HFF-Myc (cell line): ENCODE measurements at regions not wholly inside any gene's neighbourhood (a gene's known extent, or its start where the extent isn't known, plus 50 kb on each side); places are given as distances from the start of the nearest gene placed in this dataset.
A peak's percentile ranks its signal among the peaks of the same experiment; 100 is the strongest.

Experiments
- DNase-seq: peaks from one replicate; pipeline ENCODE4 v3.0.0-alpha.2; 2011; ENCODE audit warnings: low read depth; ENCODE audit errors: extremely low read depth
- H3K4me3 ChIP-seq: replicated peaks from 2 replicates; pipeline ENCODE4 v1.5.1; 2011; ENCODE audit warnings: low read depth, mild to moderate bottlenecking, control low read depth, low read length
- TF ChIP-seq, protein P1 (sequence below): IDR thresholded peaks from 2 replicates; pipeline ENCODE4 v1.5.1; 2012; ENCODE audit warnings: mild to moderate bottlenecking, low read depth, low read length, control low read depth; ENCODE audit errors: missing control alignments

DNA sequence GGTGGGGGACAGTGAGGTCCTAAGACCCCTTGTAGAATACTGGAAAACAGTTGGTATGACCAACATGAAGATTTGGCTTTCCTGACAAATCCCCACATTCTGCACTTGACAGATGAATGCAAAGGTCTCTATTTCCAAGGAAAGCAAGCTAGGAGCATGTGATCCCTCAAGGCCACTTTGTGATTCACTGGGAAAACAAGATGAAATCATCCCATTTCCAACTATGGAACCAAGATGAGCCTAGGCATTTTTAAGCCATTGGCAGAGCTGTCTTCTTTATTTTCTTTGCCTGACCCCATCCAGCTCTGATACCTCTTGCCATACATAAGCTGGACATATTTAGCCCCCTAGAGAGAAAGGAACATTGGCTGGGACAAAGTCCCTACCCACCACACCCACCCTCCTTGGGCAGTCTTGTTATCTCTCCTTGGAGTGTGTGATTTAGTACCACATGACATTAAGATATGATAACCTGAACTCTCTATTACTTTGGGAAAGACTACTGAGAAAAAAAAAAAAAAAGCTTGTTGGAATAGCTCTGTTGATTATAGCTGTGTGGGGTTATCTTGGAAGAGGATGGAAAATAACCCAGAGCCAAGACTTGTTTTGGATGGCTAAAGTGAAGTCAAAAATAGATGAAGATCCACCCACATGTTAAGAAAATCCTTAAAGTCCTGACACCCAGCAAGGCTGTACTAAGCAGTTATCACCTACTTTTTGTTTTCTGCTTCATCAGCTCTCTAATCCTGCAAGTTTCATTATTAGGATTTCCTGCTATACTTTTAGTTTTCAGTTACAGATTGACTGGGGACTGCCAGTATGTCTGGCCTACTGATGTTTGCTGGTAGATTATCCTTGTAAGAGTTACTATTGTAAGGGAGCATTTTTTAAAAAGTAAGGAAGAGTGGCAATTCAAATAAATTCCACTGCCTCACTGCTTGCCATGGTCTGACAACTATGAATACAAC is 90.1 kb upstream of the PREP start:
- TF ChIP-seq, protein P1, sequence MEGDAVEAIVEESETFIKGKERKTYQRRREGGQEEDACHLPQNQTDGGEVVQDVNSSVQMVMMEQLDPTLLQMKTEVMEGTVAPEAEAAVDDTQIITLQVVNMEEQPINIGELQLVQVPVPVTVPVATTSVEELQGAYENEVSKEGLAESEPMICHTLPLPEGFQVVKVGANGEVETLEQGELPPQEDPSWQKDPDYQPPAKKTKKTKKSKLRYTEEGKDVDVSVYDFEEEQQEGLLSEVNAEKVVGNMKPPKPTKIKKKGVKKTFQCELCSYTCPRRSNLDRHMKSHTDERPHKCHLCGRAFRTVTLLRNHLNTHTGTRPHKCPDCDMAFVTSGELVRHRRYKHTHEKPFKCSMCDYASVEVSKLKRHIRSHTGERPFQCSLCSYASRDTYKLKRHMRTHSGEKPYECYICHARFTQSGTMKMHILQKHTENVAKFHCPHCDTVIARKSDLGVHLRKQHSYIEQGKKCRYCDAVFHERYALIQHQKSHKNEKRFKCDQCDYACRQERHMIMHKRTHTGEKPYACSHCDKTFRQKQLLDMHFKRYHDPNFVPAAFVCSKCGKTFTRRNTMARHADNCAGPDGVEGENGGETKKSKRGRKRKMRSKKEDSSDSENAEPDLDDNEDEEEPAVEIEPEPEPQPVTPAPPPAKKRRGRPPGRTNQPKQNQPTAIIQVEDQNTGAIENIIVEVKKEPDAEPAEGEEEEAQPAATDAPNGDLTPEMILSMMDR = no peak
- no peak overlapping the region for H3K4me3 ChIP-seq
- DNase-seq = no peak

DNA sequence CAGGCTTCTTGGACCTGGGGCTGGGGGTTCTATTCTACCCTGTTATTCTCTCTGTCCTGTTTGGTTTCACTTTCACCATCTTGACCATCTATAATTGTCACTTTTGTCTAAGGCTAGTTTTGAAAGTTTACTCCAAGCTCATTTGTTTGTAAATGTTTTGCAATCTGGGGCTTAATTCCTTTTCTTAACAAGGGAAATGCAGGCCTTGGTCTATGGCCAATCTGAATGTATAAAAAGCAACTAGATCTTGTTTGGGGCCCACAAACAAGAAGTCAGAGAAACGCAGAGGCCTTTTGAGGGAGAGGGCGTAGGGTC is 86.3 kb upstream of the PREP start:
- no peak overlapping the region for H3K4me3 ChIP-seq
- TF ChIP-seq, protein P1 = no peak
- no peak for DNase-seq

DNA sequence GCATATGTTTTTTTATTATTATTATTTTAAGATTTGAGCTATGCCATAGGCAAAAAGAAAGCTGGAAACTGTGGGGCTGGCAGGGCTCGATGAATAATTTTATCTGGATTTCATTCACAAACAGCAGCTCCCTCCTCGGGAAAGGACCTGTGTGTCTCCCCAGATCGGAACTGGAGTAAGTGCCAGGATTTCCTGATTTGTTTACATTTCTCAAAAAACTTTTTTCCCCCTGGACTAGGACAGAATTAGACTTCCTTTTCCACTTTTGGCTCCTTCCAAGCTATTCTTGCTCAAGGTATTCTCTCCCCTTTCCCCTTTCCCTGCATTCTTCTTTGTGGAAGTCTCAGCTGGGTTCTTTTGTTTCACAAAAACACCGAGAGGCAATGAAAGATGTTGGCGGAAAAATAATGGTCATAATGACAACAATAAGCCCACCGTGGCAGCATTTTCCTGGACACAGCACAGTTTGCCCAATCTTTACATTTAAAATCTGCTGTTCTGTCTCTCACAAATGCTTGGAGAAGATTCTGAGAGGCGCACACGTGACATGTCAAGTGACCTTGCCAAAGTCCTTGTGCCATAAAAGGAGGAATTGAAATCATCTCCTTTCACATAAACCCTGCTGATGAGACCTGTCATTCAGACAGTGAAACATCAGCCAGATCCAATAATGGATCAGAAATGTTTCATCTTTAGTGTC is 85.8 kb upstream of the PREP start:
- TF ChIP-seq, protein P1 = no peak
- no peak for DNase-seq
- no peak overlapping the region for H3K4me3 ChIP-seq

DNA sequence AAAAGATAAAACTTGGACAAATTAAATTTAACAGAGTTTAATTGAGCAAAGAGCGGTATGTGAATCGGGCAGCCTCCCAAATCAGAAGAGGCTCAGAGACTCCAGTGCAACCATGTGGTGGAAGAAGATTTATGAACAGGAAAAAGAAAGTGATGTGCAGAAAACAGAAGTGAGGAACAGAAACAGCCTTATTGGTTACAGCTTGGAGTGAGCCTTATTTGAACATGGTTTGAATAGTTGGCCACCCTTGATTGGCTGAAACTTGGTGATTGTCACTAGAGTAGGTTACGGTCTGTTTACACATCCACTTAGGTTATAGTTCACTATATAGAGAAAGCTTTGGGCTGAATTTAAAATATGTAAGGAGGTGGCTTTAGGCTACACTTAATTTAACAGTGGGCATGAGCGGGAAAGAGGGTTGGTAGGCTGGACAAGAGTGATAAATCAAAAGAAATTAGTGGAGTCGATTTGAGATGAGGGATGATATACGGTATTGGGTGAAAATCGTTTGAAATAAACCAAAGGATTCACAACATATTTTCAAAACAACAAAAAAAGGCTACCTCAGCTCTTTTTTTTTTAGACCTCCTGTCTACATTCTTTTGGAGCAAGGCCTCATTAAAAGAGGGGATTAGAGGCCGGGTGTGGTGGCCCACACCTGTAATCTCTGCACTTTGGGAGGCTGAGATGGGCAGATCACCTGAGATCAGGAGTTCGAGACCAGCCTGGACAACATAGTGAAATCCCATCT is 84.3 kb upstream of the PREP start:
- TF ChIP-seq, protein P1 = no peak
- H3K4me3 ChIP-seq = no peak overlapping the region
- DNase-seq = no peak

DNA sequence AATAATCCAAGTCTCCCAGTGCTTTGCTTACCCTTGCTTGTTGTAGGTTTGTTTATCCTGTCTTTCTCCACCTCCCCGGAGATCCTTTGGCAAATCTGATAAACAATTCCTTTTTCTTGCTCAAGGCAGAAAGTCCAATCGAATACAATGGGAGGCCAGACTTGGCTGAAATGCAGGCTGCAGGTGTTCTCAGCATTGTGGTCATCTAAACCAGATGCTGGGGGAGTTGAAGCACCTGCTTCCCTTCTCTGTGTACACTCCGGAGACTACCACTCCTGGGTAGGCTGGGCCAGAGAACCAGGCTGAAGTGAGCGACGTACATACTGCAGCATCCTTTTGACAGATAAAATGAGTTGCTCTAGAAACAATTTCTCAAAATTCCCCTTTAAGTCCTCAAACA is 82.6 kb upstream of the PREP start:
- no peak for DNase-seq
- H3K4me3 ChIP-seq = no peak overlapping the region
- TF ChIP-seq, protein P1 = no peak

DNA sequence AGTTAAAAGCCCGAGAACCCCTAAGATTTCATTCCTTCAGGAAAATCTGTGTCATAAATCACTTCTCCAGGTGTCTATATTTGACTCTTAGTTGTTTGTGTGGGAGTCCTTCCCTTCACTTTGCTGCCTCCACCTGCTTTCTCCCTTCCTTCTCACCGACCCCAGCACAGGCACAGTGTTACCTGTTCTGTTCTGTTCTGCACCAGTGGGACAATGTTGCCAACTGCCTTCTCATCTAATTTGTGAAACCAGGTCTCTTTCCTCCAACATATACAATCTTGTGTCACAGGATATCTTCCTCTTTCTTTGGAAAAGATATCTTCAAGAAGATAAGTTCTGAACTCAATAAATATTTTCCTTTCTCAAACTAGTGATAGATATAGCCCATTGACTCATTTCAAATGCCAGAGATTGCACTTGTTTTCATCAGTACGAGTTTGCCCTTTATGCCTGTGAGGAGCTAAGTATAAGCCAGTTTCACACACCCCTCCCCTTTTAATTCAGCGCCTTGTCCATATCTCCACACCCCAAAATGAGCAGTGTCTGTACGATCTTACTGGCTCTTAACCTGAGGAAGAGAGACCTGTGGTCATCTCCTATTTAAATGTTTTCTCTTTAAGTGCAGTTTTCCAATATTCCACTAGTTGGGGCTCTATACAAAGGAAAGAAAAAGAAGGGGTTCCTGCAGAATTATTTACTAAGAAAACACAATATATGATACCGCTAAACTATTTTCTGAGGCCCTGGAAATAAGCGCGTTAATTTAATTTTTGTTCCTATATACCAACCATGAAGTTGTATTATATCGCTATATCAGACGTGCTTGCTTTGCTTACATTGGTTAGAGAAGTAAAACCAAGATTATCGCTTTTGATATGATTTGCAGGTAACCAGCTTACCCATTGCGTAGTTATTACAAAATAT is 81.6 kb upstream of the PREP start:
- H3K4me3 ChIP-seq = no peak overlapping the region
- TF ChIP-seq, protein P1 = peak; percentile 72
- no peak for DNase-seq
